PC-9 (cell line): ENCODE measurements at regions not wholly inside any gene's neighbourhood (a gene's known extent, or its start where the extent isn't known, plus 50 kb on each side); places are given as distances from the start of the nearest gene placed in this dataset.

ENCODE experiments used
- CTCF ChIP-seq: fragments of 200-600 bp; sonication (generic); conservative IDR thresholded peaks from 2 replicates; pipeline ENCODE4 v1.6.1; 2017; ENCODE audit warnings: mixed run types, antibody characterized with exemption, mild to moderate bottlenecking, moderate library complexity
- EZH2 ChIP-seq: fragments of 200-600 bp; sonication (generic); IDR thresholded peaks from 2 replicates; pipeline ENCODE4 v1.8.0; 2017; ENCODE audit warnings: antibody characterized with exemption, low read depth

GRCh38 chr11:112523951-112524350 is 263.3 kb upstream of the PLET1 start:
- TF ChIP-seq CTCF (no peak), EZH2 (no peak)
